ENCODE measurements at regions not wholly inside any gene's neighbourhood (a gene's known extent, or its start where the extent isn't known, plus 50 kb on each side); places are given as distances from the start of the nearest gene placed in this dataset.

- DNase-seq (ENCODE audit: low spot score in 2 of 2) = no peak
- no peaks in the 10 kb centered on the region for H3K36me3 ChIP-seq
- H3K9me3 ChIP-seq = no peaks in the 10 kb centered on the region
- intact Hi-C loops (cut with DNase I) = no loop called here
- H3K4me3 ChIP-seq = no peak overlapping the region
- TF ChIP-seq CTCF (IDR thresholded peaks at IDR 0.05) = no peak
- no peak overlapping the region for H3K27ac ChIP-seq
- H3K4me1 ChIP-seq = no peaks in the 10 kb centered on the region
- no peaks in the 10 kb centered on the region for H3K27me3 ChIP-seq
Measured at GRCh38 chr16:54231919-54232318, 54.7 kb downstream of the IRX3 start.

GRCh38 chr16:54231336-54231735, 55.3 kb downstream of the IRX3 start:
- Histone ChIP-seq H3K27ac (no peak overlapping the region), H3K36me3 (no peaks in the 10 kb centered on the region), H3K4me1 (no peaks in the 10 kb centered on the region), H3K4me3 (no peak overlapping the region), H3K27me3 (no peaks in the 10 kb centered on the region), H3K9me3 (no peaks in the 10 kb centered on the region)
- no peak for DNase-seq (ENCODE audit: low spot score in 2 of 2)
- TF ChIP-seq CTCF (IDR thresholded peaks at IDR 0.05) = no peak
- intact Hi-C loops (cut with DNase I) = no loop called here

- TF ChIP-seq CTCF (IDR thresholded peaks at IDR 0.05) = no peak
- no peak for DNase-seq (ENCODE audit: low spot score in 2 of 2)
Measured at GRCh38 chr16:54228325-54228724, 58.3 kb downstream of the IRX3 start.

GRCh38 chr16:54226296-54227010, 60.1 kb downstream of the IRX3 start:
- H3K36me3 ChIP-seq = no peaks in the 10 kb centered on the region
- TF ChIP-seq CTCF (IDR thresholded peaks at IDR 0.05) = no peak
- no peaks in the 10 kb centered on the region for H3K4me1 ChIP-seq
- no peaks in the 10 kb centered on the region for H3K27me3 ChIP-seq
- H3K4me3 ChIP-seq = no peak overlapping the region
- intact Hi-C loops (cut with DNase I) = no loop called here
- H3K27ac ChIP-seq = no peak overlapping the region
- H3K9me3 ChIP-seq = no peaks in the 10 kb centered on the region
- no peak for DNase-seq (ENCODE audit: low spot score in 2 of 2)

More at GRCh38 chr16:54228325-54228724, 58.3 kb downstream of the IRX3 start:
- Histone ChIP-seq H3K4me1 (no peaks in the 10 kb centered on the region), H3K4me3 (no peak overlapping the region), H3K36me3 (no peaks in the 10 kb centered on the region), H3K27me3 (no peaks in the 10 kb centered on the region), H3K9me3 (no peaks in the 10 kb centered on the region), H3K27ac (no peak overlapping the region)
- intact Hi-C loops (cut with DNase I) = no loop called here

- Histone ChIP-seq H3K36me3 (no peaks in the 10 kb centered on the region), H3K4me1 (no peaks in the 10 kb centered on the region), H3K27ac (no peak overlapping the region), H3K9me3 (no peaks in the 10 kb centered on the region), H3K27me3 (no peaks in the 10 kb centered on the region), H3K4me3 (no peak overlapping the region)
- no peak for TF ChIP-seq CTCF (IDR thresholded peaks at IDR 0.05)
- intact Hi-C loops (cut with DNase I) = no loop called here
- no peak for DNase-seq (ENCODE audit: low spot score in 2 of 2)
Measured at GRCh38 chr16:54219709-54220108, 66.9 kb downstream of the IRX3 start.

- H3K27me3 ChIP-seq = no peaks in the 10 kb centered on the region
- H3K9me3 ChIP-seq = no peaks in the 10 kb centered on the region
- no peak for TF ChIP-seq CTCF (IDR thresholded peaks at IDR 0.05)
- H3K4me3 ChIP-seq = no peak overlapping the region
- H3K36me3 ChIP-seq = no peaks in the 10 kb centered on the region
- H3K27ac ChIP-seq = no peak overlapping the region
- DNase-seq (ENCODE audit: low spot score in 2 of 2) = no peak
- H3K4me1 ChIP-seq = no peaks in the 10 kb centered on the region
- intact Hi-C loops (cut with DNase I) = no loop called here
Measured at GRCh38 chr16:54216688-54217087, 69.9 kb downstream of the IRX3 start.
